ENCODE measurements at regions not wholly inside any gene's neighbourhood (a gene's known extent, or its start where the extent isn't known, plus 50 kb on each side); places are given as distances from the start of the nearest gene placed in this dataset.
A peak's percentile ranks its signal among the peaks of the same experiment; 100 is the strongest.
"Not testable (repeated sequence)": the region's sequence is repeated elsewhere in the genome, so short reads cannot be mapped to it uniquely, and the experiment has no call there.

GRCh38 chr6:134637282-134637681 lies 312.6 kb downstream of the ALDH8A1 start:
- intact Hi-C loops (cut with DNase I), result no loop called here
- H3K27ac ChIP-seq, result no peak overlapping the region

DNA sequence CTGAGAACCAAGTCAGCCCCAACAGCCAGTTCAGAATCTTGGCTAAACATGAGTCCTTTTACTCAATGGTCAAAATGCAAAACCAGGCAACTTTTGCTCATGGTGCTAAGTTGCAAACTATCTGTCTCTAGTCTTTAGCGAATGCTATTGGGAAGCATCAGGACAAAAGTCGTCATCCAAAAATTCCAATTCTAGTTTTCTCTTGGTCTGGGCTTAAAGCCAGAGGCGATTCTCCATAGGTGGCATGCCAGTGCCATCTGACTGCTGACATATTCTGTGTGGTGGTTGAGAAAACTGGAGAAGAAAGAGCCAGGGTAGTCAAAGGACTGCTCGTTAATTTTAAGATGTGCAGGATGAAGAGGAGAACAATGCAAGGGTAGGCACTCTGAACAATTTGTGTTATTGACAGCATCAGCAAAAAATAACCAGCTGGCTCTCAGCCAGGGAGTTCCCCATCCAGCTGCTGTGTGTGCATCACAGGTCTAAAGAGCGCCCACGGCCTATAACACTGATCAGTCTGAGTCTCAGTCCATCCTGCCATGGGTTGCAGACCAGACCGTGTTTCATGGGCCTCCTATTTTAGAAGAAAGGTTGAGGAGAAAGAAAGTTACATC lies 313.6 kb downstream of the ALDH8A1 start:
- H3K4me1 ChIP-seq, result peaks cover 0 to 8% (median under 1%) of the 10 kb centered on the region in 4 donors
- no peaks in the 10 kb centered on the region for H3K9me3 ChIP-seq
- DNase-seq (peak in 1 of 3 donors; percentile 29), ATAC-seq (peak in 1 of 4 donors; percentile 26)
- no peak overlapping the region for H3K4me3 ChIP-seq
- H3K27me3 ChIP-seq, result no peaks in the 10 kb centered on the region
- H3K27ac ChIP-seq, result no peak overlapping the region
- no peak for TF ChIP-seq POLR2A (IDR thresholded peaks at IDR 0.05)
- TF ChIP-seq, protein P1, sequence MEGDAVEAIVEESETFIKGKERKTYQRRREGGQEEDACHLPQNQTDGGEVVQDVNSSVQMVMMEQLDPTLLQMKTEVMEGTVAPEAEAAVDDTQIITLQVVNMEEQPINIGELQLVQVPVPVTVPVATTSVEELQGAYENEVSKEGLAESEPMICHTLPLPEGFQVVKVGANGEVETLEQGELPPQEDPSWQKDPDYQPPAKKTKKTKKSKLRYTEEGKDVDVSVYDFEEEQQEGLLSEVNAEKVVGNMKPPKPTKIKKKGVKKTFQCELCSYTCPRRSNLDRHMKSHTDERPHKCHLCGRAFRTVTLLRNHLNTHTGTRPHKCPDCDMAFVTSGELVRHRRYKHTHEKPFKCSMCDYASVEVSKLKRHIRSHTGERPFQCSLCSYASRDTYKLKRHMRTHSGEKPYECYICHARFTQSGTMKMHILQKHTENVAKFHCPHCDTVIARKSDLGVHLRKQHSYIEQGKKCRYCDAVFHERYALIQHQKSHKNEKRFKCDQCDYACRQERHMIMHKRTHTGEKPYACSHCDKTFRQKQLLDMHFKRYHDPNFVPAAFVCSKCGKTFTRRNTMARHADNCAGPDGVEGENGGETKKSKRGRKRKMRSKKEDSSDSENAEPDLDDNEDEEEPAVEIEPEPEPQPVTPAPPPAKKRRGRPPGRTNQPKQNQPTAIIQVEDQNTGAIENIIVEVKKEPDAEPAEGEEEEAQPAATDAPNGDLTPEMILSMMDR (IDR thresholded peaks at IDR 0.05), result no peak
- intact Hi-C loops (cut with DNase I), result no loop called here
- H3K36me3 ChIP-seq, result no peaks in the 10 kb centered on the region
- 72% methylated on average over 6 of the region's 7 CpGs for WGBS (ENCODE audit: insufficient coverage, low coverage, low lambda C conversion rate, missing lambda C conversion rate)

More at GRCh38 chr6:134637282-134637681, 312.6 kb downstream of the ALDH8A1 start:
- H3K36me3 ChIP-seq, result no peaks in the 10 kb centered on the region
- DNase-seq (no peak), ATAC-seq (no peak)
- no peak overlapping the region for H3K4me3 ChIP-seq
- no peaks in the 10 kb centered on the region for H3K27me3 ChIP-seq
- peaks cover 0 to 6% (median 3%) of the 10 kb centered on the region in 4 donors for H3K4me1 ChIP-seq
- TF ChIP-seq POLR2A (IDR thresholded peaks at IDR 0.05), result no peak
- TF ChIP-seq, protein P1 (IDR thresholded peaks at IDR 0.05), result no peak
- no peaks in the 10 kb centered on the region for H3K9me3 ChIP-seq
- 91% methylated on average over 5 of the region's 5 CpGs for WGBS (ENCODE audit: insufficient coverage, low coverage, low lambda C conversion rate, missing lambda C conversion rate)

- intact Hi-C loops (cut with DNase I), result no loop called here
- ATAC-seq, result no peak
These were observed 314.9 kb downstream of the ALDH8A1 start for GRCh38 chr6:134634966-134635365.

GRCh38 chr6:134634466-134634865 lies 315.4 kb downstream of the ALDH8A1 start:
- H3K4me3 ChIP-seq, result no peak overlapping the region
- ATAC-seq, result no peak
- H3K27me3 ChIP-seq, result no peaks in the 10 kb centered on the region
- 84% methylated on average over 3 of the region's 3 CpGs for WGBS (ENCODE audit: insufficient coverage, low coverage, low lambda C conversion rate, missing lambda C conversion rate)
- H3K4me1 ChIP-seq, result peaks cover 0 to 18% (median 2%) of the 10 kb centered on the region in 4 donors
- H3K27ac ChIP-seq, result no peak overlapping the region
- no peak for TF ChIP-seq POLR2A (IDR thresholded peaks at IDR 0.05)
- TF ChIP-seq, protein P1 (IDR thresholded peaks at IDR 0.05), result no peak
- DNase-seq, result no peak
- no peaks in the 10 kb centered on the region for H3K9me3 ChIP-seq
- intact Hi-C loops (cut with DNase I), result no loop called here
- no peaks in the 10 kb centered on the region for H3K36me3 ChIP-seq

More at GRCh38 chr6:134634966-134635365, 314.9 kb downstream of the ALDH8A1 start:
- no peaks in the 10 kb centered on the region for H3K36me3 ChIP-seq
- no peak overlapping the region for H3K27ac ChIP-seq
- TF ChIP-seq, protein P1 (IDR thresholded peaks at IDR 0.05), result no peak
- TF ChIP-seq POLR2A (IDR thresholded peaks at IDR 0.05), result no peak
- 70% methylated on average over 3 of the region's 3 CpGs for WGBS (ENCODE audit: insufficient coverage, low coverage, low lambda C conversion rate, missing lambda C conversion rate)
- no peak overlapping the region for H3K4me3 ChIP-seq
- H3K27me3 ChIP-seq, result no peaks in the 10 kb centered on the region
- H3K4me1 ChIP-seq, result peaks cover 0 to 17% (median 2%) of the 10 kb centered on the region in 4 donors
- no peaks in the 10 kb centered on the region for H3K9me3 ChIP-seq
- DNase-seq, result no peak

DNA sequence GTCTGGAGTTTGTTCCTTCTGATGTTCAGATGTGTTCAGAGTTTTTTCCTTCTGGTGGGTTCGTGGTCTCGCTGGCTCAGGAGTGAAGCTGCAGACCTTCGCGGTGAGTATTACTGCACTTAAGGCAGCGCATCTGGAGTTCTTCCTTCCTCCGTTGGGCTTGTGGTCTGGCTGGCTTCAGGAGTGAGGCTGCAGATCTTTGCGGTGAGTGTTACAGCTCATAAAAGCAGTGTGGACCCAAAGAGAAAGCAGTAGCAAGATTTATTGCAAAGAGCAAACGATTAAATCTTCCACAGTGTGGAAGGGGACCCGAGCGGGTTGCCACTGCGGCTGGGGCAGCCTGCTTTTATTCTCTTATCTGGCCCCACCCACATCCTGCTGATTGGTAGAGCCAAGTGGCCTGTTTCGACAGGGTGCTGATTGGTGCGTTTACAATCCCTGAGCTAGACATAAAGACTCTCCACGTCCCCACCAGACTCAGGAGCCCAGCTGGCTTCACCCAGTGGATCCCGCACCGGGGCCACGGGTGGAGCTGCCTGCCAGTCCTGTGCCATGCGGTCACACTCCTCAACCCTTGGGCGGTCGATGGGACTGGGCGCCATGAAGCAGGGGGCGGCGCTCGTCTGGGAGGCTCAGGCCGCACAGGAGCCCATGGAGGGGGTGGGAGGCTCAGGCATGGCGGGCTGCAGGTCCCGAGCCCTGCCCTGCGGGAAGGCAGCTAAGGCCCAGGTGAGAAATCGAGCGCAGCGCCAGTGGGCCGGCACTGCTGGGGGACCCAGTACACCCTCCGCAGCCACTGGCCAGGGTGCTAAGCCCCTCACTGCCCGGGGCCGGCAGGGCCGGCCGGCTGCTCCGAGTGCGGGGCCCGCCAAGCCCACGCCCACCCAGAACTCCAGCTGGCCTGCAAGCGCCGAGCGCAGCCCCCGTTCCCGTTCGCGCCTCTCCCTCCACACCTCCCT lies 315.3 kb upstream of the SGK1 start:
- DNase-seq; H3K27me3 ChIP-seq; H3K9me3 ChIP-seq; intact Hi-C loops (cut with DNase I); H3K36me3 ChIP-seq; ATAC-seq; H3K27ac ChIP-seq; H3K4me3 ChIP-seq: not testable (repeated sequence)
- WGBS (ENCODE audit: insufficient coverage, low coverage, low lambda C conversion rate, missing lambda C conversion rate), result 81% methylated on average over 19 of the region's 48 CpGs
- H3K4me1 ChIP-seq, result peaks cover 0 to 18% (median 2%) of the 10 kb centered on the region in 4 donors

All from right lobe of liver (tissue), 6 donors.